Uterus (tissue), 2 donors: ENCODE measurements at regions not wholly inside any gene's neighbourhood (a gene's known extent, or its start where the extent isn't known, plus 50 kb on each side); places are given as distances from the start of the nearest gene placed in this dataset.

Experiments used
- CTCF ChIP-seq, 4 experiments: fragments of 200-600 bp in 2 of 4; fragments of 450-650 bp in 2 of 4; sonication (generic) in 2 of 4; IDR thresholded peaks; one replicate each; pipeline ENCODE4 v1.5.1; 2016 to 2019; ENCODE audit warnings: antibody characterized with exemption in 4 of 4, mild to moderate bottlenecking in 2 of 4, moderate library complexity in 1 of 4
- POLR2A ChIP-seq, 2 donors: fragments of 450-650 bp; IDR thresholded peaks; one replicate each; pipeline ENCODE4 v1.6.1; 2016; ENCODE audit warnings: antibody characterized with exemption in 2 of 2, mild to moderate bottlenecking in 1 of 2, moderate library complexity in 1 of 2

- TF ChIP-seq CTCF (IDR thresholded peaks at IDR 0.05) (no peak), POLR2A (IDR thresholded peaks at IDR 0.05) (no peak)
These were observed 116.9 kb upstream of the GYPC start for GRCh38 chr2:126539101-126539500.
